Fibroblast of pulmonary artery (primary cell): ENCODE measurements at regions not wholly inside any gene's neighbourhood (a gene's known extent, or its start where the extent isn't known, plus 50 kb on each side); places are given as distances from the start of the nearest gene placed in this dataset.

ENCODE experiments used
- DNase-seq: peaks from one replicate; pipeline ENCODE4 v3.0.0-alpha.2; 2010; ENCODE audit warnings: low read depth
- H3K4me3 ChIP-seq: replicated peaks from 2 replicates; pipeline ENCODE4 v1.5.1; 2011; ENCODE audit warnings: low read depth, mild to moderate bottlenecking, control low read depth, low read length, moderate library complexity
- CTCF ChIP-seq: IDR thresholded peaks from 2 replicates; pipeline ENCODE4 v1.5.1; 2011; ENCODE audit warnings: mild to moderate bottlenecking, control low read depth, low read length, inconsistent platforms; ENCODE audit errors: missing control alignments

GRCh38 chr20:4454111-4454510 is 205.0 kb upstream of the ADRA1D start:
- no peak for DNase-seq
- no peak overlapping the region for H3K4me3 ChIP-seq
- no peak for TF ChIP-seq CTCF

GRCh38 chr20:4453359-4453758 is 204.3 kb upstream of the ADRA1D start:
- TF ChIP-seq CTCF = no peak
- no peak for DNase-seq
- H3K4me3 ChIP-seq = no peak overlapping the region

- TF ChIP-seq CTCF = no peak
- H3K4me3 ChIP-seq = no peak overlapping the region
- no peak for DNase-seq
Measured at GRCh38 chr20:4451487-4452081, 202.5 kb upstream of the ADRA1D start.

- DNase-seq = peak; percentile 35
- peak; percentile 27 for TF ChIP-seq CTCF
- H3K4me3 ChIP-seq = no peak overlapping the region
Measured at GRCh38 chr20:4449957-4450715, 201.0 kb upstream of the ADRA1D start.

GRCh38 chr20:4445784-4446183 is 196.7 kb upstream of the ADRA1D start:
- no peak for TF ChIP-seq CTCF
- no peak for DNase-seq
- H3K4me3 ChIP-seq = no peak overlapping the region

GRCh38 chr20:4445331-4445730 is 196.2 kb upstream of the ADRA1D start:
- no peak for DNase-seq
- H3K4me3 ChIP-seq = no peak overlapping the region
- TF ChIP-seq CTCF = no peak

GRCh38 chr20:4444404-4444803 is 195.3 kb upstream of the ADRA1D start:
- no peak for TF ChIP-seq CTCF
- peak; percentile 10 for DNase-seq
- no peak overlapping the region for H3K4me3 ChIP-seq
